Endothelial cell of umbilical vein (primary cell): ENCODE measurements at regions not wholly inside any gene's neighbourhood (a gene's known extent, or its start where the extent isn't known, plus 50 kb on each side); places are given as distances from the start of the nearest gene placed in this dataset.

Experiments
- BruUV-seq: library from RNA; stranded (reverse); fragments of 400-500 nt; replicated peaks from 2 replicates; lab custom pipeline; 2021; lab: Mats Ljungman, UMichigan
- CTCF ChIA-PET: fragments of 300-600, 350-600 bp; sonication (Branson Sonifier 250); formaldehyde crosslinking; loops from one replicate; lab custom pipeline; 2021; ENCODE audit warnings: antibody characterized with exemption, inconsistent platforms; lab: Charles Lee
- POLR2A ChIA-PET: fragments of 300-600, 350-600 bp; sonication (Branson Sonifier 250); formaldehyde crosslinking; loops from one replicate; lab custom pipeline; 2021; ENCODE audit warnings: antibody characterized with exemption, inconsistent platforms; lab: Charles Lee
- DNase-seq: peaks from one replicate; pipeline ENCODE4 v3.0.0-alpha.2; 2011; ENCODE audit warnings: low read depth, low spot score
- FAIRE-seq: peaks from 2 replicates; lab custom pipeline; 2011; peaks lifted over from hg19 to GRCh38; lab: Jason Lieb, UNC
- H2AFZ ChIP-seq: 2 replicates; pipeline ENCODE4 v1.6.0; 2012; ENCODE audit warnings: low read depth, low read length, control low read depth, inconsistent platforms
- H3K27ac ChIP-seq: 2 replicates; pipeline ENCODE4 v1.5.1; 2011; ENCODE audit warnings: low read depth, mild to moderate bottlenecking, control low read depth, low read length, moderate library complexity; ENCODE audit not compliant: insufficient read depth
- H3K27me3 ChIP-seq, 2 experiments: 2 replicates each; pipeline versions ENCODE4 v1.6.0 to v1.6.1; 2011; ENCODE audit warnings: low read length in 2 of 2, mixed read lengths in 1 of 2; ENCODE audit not compliant: control insufficient read depth in 2 of 2, insufficient read depth in 2 of 2
- H3K36me3 ChIP-seq, 2 experiments: 2 replicates in 1 of 2; 3 replicates in 1 of 2; pipeline ENCODE4 v1.5.1; 2011; ENCODE audit warnings: low read length in 2 of 2, mild to moderate bottlenecking in 1 of 2, moderate library complexity in 1 of 2; ENCODE audit not compliant: control insufficient read depth in 2 of 2, insufficient read depth in 2 of 2; ENCODE audit errors: extremely low read depth in 1 of 2
- H3K4me1 ChIP-seq: 3 replicates; pipeline ENCODE4 v1.5.1; 2011; ENCODE audit warnings: mild to moderate bottlenecking, low read length; ENCODE audit not compliant: control insufficient read depth, insufficient read depth; ENCODE audit errors: extremely low read depth
- H3K4me2 ChIP-seq: 2 replicates; pipeline ENCODE4 v1.6.1; 2011; ENCODE audit warnings: low read length, control low read depth, mixed read lengths; ENCODE audit not compliant: insufficient read depth
- H3K4me3 ChIP-seq, 3 experiments: fragments of 200-600 bp in 1 of 3; sonication (generic), shearing (Covaris generic) in 1 of 3; replicated peaks in 1 of 3; 2 replicates each; pipeline ENCODE4 v1.5.1; 2011 to 2016; ENCODE audit warnings: control low read depth in 3 of 3, low read length in 3 of 3, mild to moderate bottlenecking in 2 of 3, inconsistent platforms in 1 of 3, low read depth in 1 of 3, moderate library complexity in 1 of 3; ENCODE audit not compliant: insufficient read depth in 1 of 3
- H3K79me2 ChIP-seq: 2 replicates; pipeline ENCODE4 v1.6.0; 2012; ENCODE audit warnings: low read length, inconsistent platforms; ENCODE audit not compliant: control insufficient read depth, insufficient read depth
- H3K9ac ChIP-seq: replicated peaks from 2 replicates; pipeline ENCODE3; 2011; ENCODE audit warnings: low read length, control low read depth; ENCODE audit not compliant: insufficient read depth; ENCODE audit errors: extremely low read depth
- H3K9me1 ChIP-seq: replicated peaks from 3 replicates; pipeline ENCODE4 v1.6.0; 2011; ENCODE audit warnings: mild to moderate bottlenecking, low read length; ENCODE audit not compliant: control insufficient read depth, insufficient read depth; ENCODE audit errors: extremely low read depth
- H3K9me3 ChIP-seq: replicated peaks from 2 replicates; pipeline ENCODE4 v1.5.1; 2012; ENCODE audit warnings: low read length, inconsistent platforms; ENCODE audit not compliant: control insufficient read depth, insufficient read depth
- H4K20me1 ChIP-seq: replicated peaks from 2 replicates; pipeline ENCODE3; 2011; ENCODE audit warnings: mild to moderate bottlenecking, low read length; ENCODE audit not compliant: control insufficient read depth, insufficient read depth; ENCODE audit errors: extremely low read depth
- CTCF ChIP-seq, 2 donors: IDR thresholded peaks; 1 replicate in 1 of 2; 2 replicates in 1 of 2; pipeline ENCODE4 v1.5.1; 2011; ENCODE audit warnings: low read length in 2 of 2, mild to moderate bottlenecking in 2 of 2, moderate library complexity in 2 of 2, control low read depth in 1 of 2, inconsistent platforms in 1 of 2, low read depth in 1 of 2; ENCODE audit not compliant: insufficient read depth in 1 of 2; ENCODE audit errors: extremely low read depth in 1 of 2
- EZH2 ChIP-seq: IDR thresholded peaks from 2 replicates; pipeline ENCODE4 v1.6.1; 2012; ENCODE audit warnings: borderline replicate concordance, low read depth, mild to moderate bottlenecking, moderate library complexity, low read length, inconsistent platforms; ENCODE audit not compliant: severe bottlenecking
- FOS ChIP-seq: IDR thresholded peaks from 2 replicates; pipeline ENCODE4 v1.6.1; 2011; ENCODE audit warnings: mild to moderate bottlenecking, low read length, moderate library complexity, borderline replicate concordance; ENCODE audit not compliant: insufficient read depth
- JUN ChIP-seq: IDR thresholded peaks from 2 replicates; pipeline ENCODE4 v1.6.1; 2011; ENCODE audit warnings: borderline replicate concordance, low read depth; ENCODE audit not compliant: insufficient read length, insufficient read depth
- MAX ChIP-seq: IDR thresholded peaks from 2 replicates; pipeline ENCODE4 v1.6.1; 2011; ENCODE audit not compliant: insufficient read depth, insufficient read length
- MYC ChIP-seq: IDR thresholded peaks from one replicate; pipeline ENCODE4 v1.6.1; 2011; ENCODE audit warnings: mild to moderate bottlenecking, low read depth, low read length
- POLR2A ChIP-seq: IDR thresholded peaks from 2 replicates; pipeline ENCODE4 v1.6.1; 2012; ENCODE audit warnings: low read depth, mild to moderate bottlenecking, control low read depth, low read length
- POLR2AphosphoS5 ChIP-seq: IDR thresholded peaks from 2 replicates; pipeline ENCODE4 v1.6.1; 2012; ENCODE audit warnings: low read depth, mild to moderate bottlenecking, control low read depth, low read length, moderate library complexity; ENCODE audit not compliant: insufficient read depth
- dilution Hi-C: fragments of 300-500 bp; cut with MboI; formaldehyde crosslinking; loops from one replicate; pipeline ENCODE4 v1.15.0; 2019; ENCODE audit warnings: low sequenced_read_pairs; ENCODE audit not compliant: extremely low pct_ligation_motif_present
- intact Hi-C: fragments of 100-400 bp; cut with micrococcal nuclease; formaldehyde crosslinking; loops from one replicate; pipeline ENCODE4 v1.10.0; 2022

- no peak for FAIRE-seq
- Histone ChIP-seq H3K27me3 (peaks cover 4 to 16% of the 10 kb centered on the region in 2 experiments), H3K4me1 (no peaks in the 10 kb centered on the region), H3K9ac (no peak overlapping the region), H3K9me1 (no peaks in the 10 kb centered on the region), H2AFZ (no peak overlapping the region), H3K79me2 (no peaks in the 10 kb centered on the region), H3K9me3 (no peaks in the 10 kb centered on the region), H3K36me3 (no peaks in the 10 kb centered on the region), H3K4me3 (no peak overlapping the region), H3K27ac (no peak overlapping the region), H3K4me2 (no peak overlapping the region), H4K20me1 (peaks cover 2% of the 10 kb centered on the region)
- TF ChIP-seq POLR2AphosphoS5: no peak
- no peak for TF ChIP-seq POLR2A
- no peak for TF ChIP-seq FOS
- TF ChIP-seq MAX: no peak
- POLR2A ChIA-PET: no interaction called here
- CTCF ChIA-PET: no interaction called here
- intact Hi-C loops: no loop called here
- dilution Hi-C loops: no loop called here
- BruUV-seq: no TSS peak
- no peak for DNase-seq
These were observed 209.1 kb downstream of the HRH4 start for GRCh38 chr18:24669502-24669901.

- Histone ChIP-seq H3K4me2 (no peak overlapping the region), H3K27me3 (peaks cover 3 to 16% of the 10 kb centered on the region in 2 experiments), H3K27ac (no peak overlapping the region), H4K20me1 (peaks cover 2% of the 10 kb centered on the region), H3K36me3 (no peaks in the 10 kb centered on the region), H3K9me3 (no peaks in the 10 kb centered on the region), H3K4me1 (no peaks in the 10 kb centered on the region), H3K4me3 (no peak overlapping the region), H3K79me2 (no peaks in the 10 kb centered on the region), H2AFZ (no peak overlapping the region), H3K9me1 (no peaks in the 10 kb centered on the region), H3K9ac (no peak overlapping the region)
- intact Hi-C loops: no loop called here
- no peak for FAIRE-seq
- BruUV-seq: no TSS peak
- ChIA-PET CTCF (no interaction called here), POLR2A (no interaction called here)
- dilution Hi-C loops: no loop called here
- DNase-seq: no peak
- no peak for TF ChIP-seq JUN
- no peak for TF ChIP-seq MAX
- TF ChIP-seq POLR2A: no peak
- TF ChIP-seq EZH2: no peak
- no peak for TF ChIP-seq CTCF (IDR thresholded peaks at IDR 0.05; ENCODE audit: extremely low read depth in 1 of 2, insufficient read depth in 1 of 2, low read depth in 1 of 2, low read length in 2 of 2)
- no peak for TF ChIP-seq POLR2AphosphoS5
- TF ChIP-seq FOS: no peak
- no peak for TF ChIP-seq MYC
These were observed 211.9 kb downstream of the HRH4 start for GRCh38 chr18:24672165-24672941.
